AG04450 (cell line): ENCODE measurements at regions not wholly inside any gene's neighbourhood (a gene's known extent, or its start where the extent isn't known, plus 50 kb on each side); places are given as distances from the start of the nearest gene placed in this dataset.

Source experiments
- CTCF ChIA-PET: fragments of 300-600, 350-600 bp; formaldehyde crosslinking; extraction: SDS; loops from one replicate; lab custom pipeline; 2022; ENCODE audit warnings: antibody characterized with exemption, inconsistent platforms; lab: Charles Lee
- POLR2A ChIA-PET: fragments of 350-600 bp; formaldehyde crosslinking; extraction: SDS; loops from one replicate; lab custom pipeline; 2021; ENCODE audit warnings: antibody characterized with exemption, inconsistent platforms; lab: Yijun Ruan, JAX
- DNase-seq: peaks from one replicate; pipeline ENCODE4 v3.0.0-alpha.2; 2011; ENCODE audit warnings: low read depth, low spot score
- H3K27ac ChIP-seq: one replicate; pipeline ENCODE4 v1.5.1; 2012; ENCODE audit warnings: low read depth, low read length, control low read depth
- H3K27me3 ChIP-seq: one replicate; pipeline ENCODE4 v1.6.0; 2012; ENCODE audit warnings: low read length; ENCODE audit not compliant: control insufficient read depth, insufficient read depth
- H3K4me3 ChIP-seq: 2 replicates; pipeline ENCODE4 v1.5.1; 2011; ENCODE audit warnings: mild to moderate bottlenecking, low read depth, low read length, control low read depth
- H3K9me3 ChIP-seq: 2 replicates; pipeline ENCODE4 v1.5.1; 2012; ENCODE audit warnings: low read length; ENCODE audit not compliant: control insufficient read depth, insufficient read depth
- CTCF ChIP-seq: IDR thresholded peaks from 2 replicates; pipeline ENCODE4 v1.5.1; 2011; ENCODE audit warnings: low read depth, low read length, control low read depth, inconsistent platforms

GRCh38 chr2:66920415-66920814 is 476.7 kb upstream of the ETAA1 start:
- no peak for DNase-seq
- ChIA-PET CTCF (interaction anchor here (0.6 kb wide), 1 partner anchor 813 kb away, joined by 4 read pairs; no protein-coding TSS in a partner anchor), POLR2A (no interaction called here)
- Histone ChIP-seq H3K27ac (no peak overlapping the region), H3K9me3 (no peaks in the 10 kb centered on the region), H3K4me3 (no peak overlapping the region), H3K27me3 (no peaks in the 10 kb centered on the region)
- no peak for TF ChIP-seq CTCF

DNA sequence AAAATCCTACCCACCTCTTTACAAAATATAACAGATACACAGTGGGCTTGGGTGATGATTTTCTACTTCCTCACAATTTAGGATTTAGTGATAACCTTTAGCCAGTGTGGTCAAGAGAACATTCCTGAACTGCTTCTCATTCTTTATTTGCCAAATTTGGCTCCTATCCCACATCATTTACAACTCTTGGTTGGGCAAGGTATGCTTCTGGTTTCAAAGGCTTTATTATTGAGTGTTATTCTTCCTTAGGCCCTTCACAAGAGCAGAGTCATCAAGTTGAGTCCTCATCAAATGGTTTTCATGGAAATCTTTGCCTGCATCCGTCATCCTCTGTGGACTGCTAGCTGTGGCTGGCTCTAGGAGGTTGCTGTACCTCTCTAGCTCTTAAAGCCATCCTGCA is 472.0 kb upstream of the ETAA1 start:
- POLR2A ChIA-PET, result interaction anchor here (0.6 kb wide), 1 partner anchor 9 kb away, joined by 3 read pairs; no protein-coding TSS in a partner anchor
- Histone ChIP-seq H3K27me3 (no peaks in the 10 kb centered on the region), H3K27ac (no peak overlapping the region), H3K9me3 (no peaks in the 10 kb centered on the region), H3K4me3 (no peak overlapping the region)
- no peak for DNase-seq
- CTCF ChIA-PET, result no interaction called here
- no peak for TF ChIP-seq CTCF

- Histone ChIP-seq H3K4me3 (no peak overlapping the region), H3K27me3 (no peaks in the 10 kb centered on the region), H3K27ac (no peak overlapping the region), H3K9me3 (no peaks in the 10 kb centered on the region)
- ChIA-PET CTCF (no interaction called here), POLR2A (no interaction called here)
- TF ChIP-seq CTCF, result no peak
- DNase-seq, result no peak
Observed at GRCh38 chr2:66926594-66927112, 470.5 kb upstream of the ETAA1 start.

DNA sequence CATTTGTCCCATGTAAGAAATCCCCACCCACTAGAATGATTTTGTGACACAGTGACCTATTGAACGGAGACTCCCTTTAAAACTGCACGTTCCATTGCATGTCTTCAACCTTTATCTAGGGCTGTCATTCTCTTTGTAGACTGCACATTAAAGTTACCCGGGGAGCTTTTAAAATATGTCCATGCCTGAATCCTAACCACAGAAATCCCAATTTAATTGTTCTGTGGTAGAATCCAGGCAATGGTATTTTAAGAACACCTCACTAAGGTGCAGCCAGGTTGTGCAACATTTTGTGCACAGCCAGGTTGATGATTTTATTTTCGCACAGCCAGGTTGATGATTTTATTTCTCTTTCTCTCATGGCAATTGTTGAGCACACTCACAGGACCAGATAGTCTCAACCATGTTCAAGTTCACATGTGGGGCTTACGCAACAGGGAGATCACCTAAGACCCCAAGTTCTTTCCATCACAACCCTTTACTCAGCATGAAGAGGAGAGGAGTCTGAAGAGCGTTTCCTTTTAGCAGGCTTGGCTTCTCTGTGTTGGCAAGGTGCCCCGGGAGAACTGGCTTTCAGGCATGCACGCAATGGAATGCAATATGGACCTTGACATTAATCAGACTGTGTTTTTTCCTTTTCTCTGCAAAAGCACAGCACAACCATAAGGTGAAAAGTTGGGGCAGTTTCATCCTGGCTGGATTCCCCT is 467.3 kb upstream of the ETAA1 start:
- peak; percentile 49 for DNase-seq
- CTCF ChIA-PET, result no interaction called here

More for the DNA sequence above, 467.3 kb upstream of the ETAA1 start:
- Histone ChIP-seq H3K27me3 (no peaks in the 10 kb centered on the region), H3K4me3 (no peak overlapping the region), H3K27ac (no peak overlapping the region), H3K9me3 (no peaks in the 10 kb centered on the region)
- TF ChIP-seq CTCF, result no peak
- POLR2A ChIA-PET, result no interaction called here
